ENCODE measurements at regions not wholly inside any gene's neighbourhood (a gene's known extent, or its start where the extent isn't known, plus 50 kb on each side); places are given as distances from the start of the nearest gene placed in this dataset.

- no peak overlapping the region for H3K4me3 ChIP-seq (replicated peaks; ENCODE audit: low read depth, low read length)
- no peak for TF ChIP-seq CTCF (IDR thresholded peaks at IDR 0.05; ENCODE audit: low read depth, low read length, missing control alignments)
- DNase-seq (ENCODE audit: extremely low read depth, low read depth): no peak
These were observed 1152.2 kb upstream of the SPRY2 start for GRCh38 chr13:81493144-81493543.

- DNase-seq (ENCODE audit: extremely low read depth, low read depth): no peak
- no peak for TF ChIP-seq CTCF (IDR thresholded peaks at IDR 0.05; ENCODE audit: low read depth, low read length, missing control alignments)
- no peak overlapping the region for H3K4me3 ChIP-seq (replicated peaks; ENCODE audit: low read depth, low read length)
These were observed 1151.5 kb upstream of the SPRY2 start for GRCh38 chr13:81492449-81492848.

DNA sequence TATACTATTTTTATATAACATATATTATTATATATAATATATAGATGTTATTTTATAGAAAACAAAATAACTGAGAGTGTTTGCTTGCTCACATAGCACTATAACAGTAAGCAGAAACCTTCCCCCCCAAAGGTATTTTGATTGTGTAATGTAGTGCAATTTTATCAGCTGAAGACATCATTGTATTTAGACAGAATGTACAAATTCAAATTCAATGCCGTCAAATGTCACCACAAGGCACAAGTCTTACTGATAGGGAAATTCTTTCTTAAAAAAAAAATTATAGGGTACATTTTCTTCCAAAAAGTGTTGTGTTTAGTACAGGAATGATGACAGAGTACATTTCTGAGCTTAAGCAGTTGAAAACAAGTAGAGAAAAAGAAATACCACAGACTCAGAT is 1147.1 kb upstream of the SPRY2 start:
- TF ChIP-seq CTCF (IDR thresholded peaks at IDR 0.05; ENCODE audit: low read depth, low read length, missing control alignments): no peak
- no peak overlapping the region for H3K4me3 ChIP-seq (replicated peaks; ENCODE audit: low read depth, low read length)
- no peak for DNase-seq (ENCODE audit: extremely low read depth, low read depth)

DNA sequence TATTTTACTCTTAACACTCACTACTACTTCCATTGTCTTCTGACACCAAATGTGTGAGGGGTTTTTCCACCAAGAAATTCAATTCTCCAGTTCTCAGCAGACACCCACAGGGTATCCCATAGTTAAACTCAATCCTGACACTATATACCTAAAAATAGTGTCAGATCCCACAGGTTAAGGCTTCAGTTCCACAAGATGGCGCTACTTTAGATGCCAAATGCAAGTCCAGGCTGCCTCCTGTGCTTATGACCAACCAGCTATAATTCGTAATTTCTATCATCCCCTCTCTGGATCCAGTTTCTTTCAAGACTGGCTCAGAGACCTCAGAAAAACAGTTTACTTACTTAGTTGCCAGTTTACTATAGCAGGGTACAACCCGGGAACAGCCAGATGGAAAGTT is 1146.2 kb upstream of the SPRY2 start:
- no peak overlapping the region for H3K4me3 ChIP-seq (replicated peaks; ENCODE audit: low read depth, low read length)
- DNase-seq (ENCODE audit: extremely low read depth, low read depth): no peak
- TF ChIP-seq CTCF (IDR thresholded peaks at IDR 0.05; ENCODE audit: low read depth, low read length, missing control alignments): peak; percentile 3

DNA sequence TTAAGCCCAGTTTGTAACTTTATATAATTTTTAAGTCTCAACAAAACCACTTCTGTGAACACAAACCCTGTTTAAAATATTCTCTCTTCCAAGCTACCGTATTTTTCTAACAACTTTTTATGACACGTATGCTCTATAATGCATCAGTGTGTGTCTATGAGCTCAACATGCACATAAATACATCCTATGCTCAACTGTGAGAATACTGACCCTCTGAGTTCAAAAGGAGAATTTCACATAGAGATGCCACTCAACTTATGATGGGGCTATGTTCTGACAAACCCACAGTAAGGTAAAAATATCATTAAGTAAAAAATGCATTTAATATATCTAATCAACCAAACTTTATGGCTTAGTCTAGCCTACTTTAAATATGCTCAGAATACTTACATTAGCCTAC is 1139.7 kb upstream of the SPRY2 start:
- no peak for TF ChIP-seq CTCF (IDR thresholded peaks at IDR 0.05; ENCODE audit: low read depth, low read length, missing control alignments)
- no peak overlapping the region for H3K4me3 ChIP-seq (replicated peaks; ENCODE audit: low read depth, low read length)
- no peak for DNase-seq (ENCODE audit: extremely low read depth, low read depth)

GRCh38 chr13:81473366-81473899 is 1132.5 kb upstream of the SPRY2 start:
- no peak for TF ChIP-seq CTCF (IDR thresholded peaks at IDR 0.05; ENCODE audit: low read depth, low read length, missing control alignments)
- H3K4me3 ChIP-seq (replicated peaks; ENCODE audit: low read depth, low read length): no peak overlapping the region
- no peak for DNase-seq (ENCODE audit: extremely low read depth, low read depth)

- no peak for TF ChIP-seq CTCF (IDR thresholded peaks at IDR 0.05; ENCODE audit: low read depth, low read length, missing control alignments)
These were observed 1117.2 kb upstream of the SPRY2 start for GRCh38 chr13:81458170-81458569.

More at GRCh38 chr13:81458170-81458569, 1117.2 kb upstream of the SPRY2 start:
- no peak overlapping the region for H3K4me3 ChIP-seq (replicated peaks; ENCODE audit: low read depth, low read length)
- DNase-seq (ENCODE audit: extremely low read depth, low read depth): no peak
